GM10266 (cell line): ENCODE measurements at regions not wholly inside any gene's neighbourhood (a gene's known extent, or its start where the extent isn't known, plus 50 kb on each side); places are given as distances from the start of the nearest gene placed in this dataset.

Experiments used
- DNase-seq: peaks from one replicate; pipeline ENCODE4 v3.0.0; 2012; ENCODE audit errors: extremely low spot score
- CTCF ChIP-seq: IDR thresholded peaks from 2 replicates; pipeline ENCODE4 v1.5.1; 2012; ENCODE audit warnings: mild to moderate bottlenecking, low read depth; ENCODE audit not compliant: control insufficient read depth, insufficient read depth; ENCODE audit errors: missing control alignments

DNA sequence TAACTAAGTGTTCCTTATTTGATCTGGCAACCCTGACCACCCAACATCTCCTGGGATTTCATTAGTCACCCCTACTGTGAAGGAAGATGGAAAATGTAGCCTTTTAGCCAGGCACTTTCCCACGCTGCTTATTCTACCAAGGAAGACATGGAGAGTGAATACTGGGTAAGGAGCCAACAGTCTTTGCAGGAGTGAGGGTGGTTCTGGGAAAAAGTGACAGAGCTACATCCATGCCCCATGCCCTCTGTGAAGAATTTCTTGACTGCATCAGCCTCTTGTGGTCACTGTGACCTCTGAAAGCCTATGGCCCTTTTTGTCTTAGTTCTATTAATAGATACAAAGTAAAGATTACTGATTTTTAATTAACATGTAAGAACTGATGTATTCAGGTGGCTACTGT is 196.0 kb upstream of the EEA1 start:
- no peak for TF ChIP-seq CTCF
- no peak for DNase-seq

- TF ChIP-seq CTCF = no peak
- DNase-seq = no peak
These were observed 197.0 kb upstream of the EEA1 start for GRCh38 chr12:93126069-93126474.

DNA sequence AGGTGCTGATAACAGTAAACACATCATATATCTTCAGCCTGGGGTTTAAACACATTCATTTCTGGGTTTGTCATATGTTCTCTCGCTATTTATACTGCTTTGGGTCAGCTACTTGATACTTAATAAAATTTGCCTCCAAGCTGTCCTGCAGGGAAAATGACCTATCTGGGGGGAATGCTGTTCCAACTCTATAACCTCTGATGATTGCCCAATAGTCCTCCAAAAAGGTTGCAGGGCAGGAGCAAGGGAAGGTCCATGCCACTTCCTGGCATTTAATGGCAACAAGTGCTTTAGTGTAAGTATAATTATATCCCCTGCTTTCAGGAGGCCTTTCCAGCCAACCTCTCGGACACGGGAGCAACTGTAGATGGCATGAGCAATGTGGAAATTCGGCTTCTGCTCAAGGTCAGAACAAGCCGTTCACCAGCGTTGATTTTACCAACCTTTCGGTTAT is 198.0 kb upstream of the EEA1 start:
- no peak for DNase-seq
- no peak for TF ChIP-seq CTCF

- TF ChIP-seq CTCF = no peak
These were observed 198.7 kb upstream of the EEA1 start for GRCh38 chr12:93127582-93128331.

GRCh38 chr12:93128332-93128707 is 199.2 kb upstream of the EEA1 start:
- no peak for DNase-seq
- no peak for TF ChIP-seq CTCF

More at GRCh38 chr12:93127582-93128331, 198.7 kb upstream of the EEA1 start:
- DNase-seq = no peak

DNA sequence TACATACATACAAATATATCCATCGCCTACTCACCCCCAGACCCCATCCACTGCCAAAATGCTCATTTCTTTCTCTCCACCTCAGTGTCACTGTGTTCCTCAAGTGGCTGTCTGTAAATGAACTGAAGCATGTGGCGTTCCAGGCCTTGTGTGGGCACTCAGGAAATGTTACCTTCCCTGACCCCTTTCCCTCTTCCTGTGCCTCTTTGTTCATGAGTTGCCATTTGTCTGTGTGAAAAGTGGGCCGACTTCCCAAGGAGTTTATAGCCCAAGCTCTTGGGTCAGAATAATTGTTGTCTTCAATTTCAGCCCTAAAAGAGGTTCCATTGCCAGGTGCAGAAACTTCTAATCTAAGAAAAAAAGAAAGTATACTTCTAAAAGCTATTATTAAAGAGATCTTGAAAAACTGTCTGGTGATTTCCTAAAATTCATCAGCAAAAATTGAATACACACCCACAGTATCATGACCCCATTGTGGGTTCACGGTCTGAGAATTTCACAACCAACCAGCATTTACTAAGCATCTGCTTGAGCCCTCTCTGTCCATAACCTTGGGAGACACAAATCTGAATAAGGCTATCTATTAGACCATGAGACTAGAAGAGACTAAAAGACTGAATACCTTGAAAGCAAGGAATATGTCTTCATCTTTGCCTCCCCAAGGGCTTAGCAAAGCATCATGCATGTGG is 201.4 kb upstream of the EEA1 start:
- no peak for TF ChIP-seq CTCF
- no peak for DNase-seq

- DNase-seq = no peak
- TF ChIP-seq CTCF = no peak
These were observed 204.3 kb upstream of the EEA1 start for GRCh38 chr12:93133361-93133760.
